ENCODE measurements at regions not wholly inside any gene's neighbourhood (a gene's known extent, or its start where the extent isn't known, plus 50 kb on each side); places are given as distances from the start of the nearest gene placed in this dataset.
"Not testable (repeated sequence)": the region's sequence is repeated elsewhere in the genome, so short reads cannot be mapped to it uniquely, and the experiment has no call there.

GRCh38 chr1:29758781-29759499 is 522.6 kb downstream of the PTPRU start:
- Histone ChIP-seq H3K4me3 (ENCODE audit: low read length) (no peak overlapping the region), H3K27me3 (ENCODE audit: control insufficient read depth, insufficient read depth, low read length) (no peaks in the 10 kb centered on the region), H3K9me3 (replicated peaks; ENCODE audit: control insufficient read depth, low read depth, low read length) (no peaks in the 10 kb centered on the region), H3K36me3 (ENCODE audit: control insufficient read depth, insufficient read depth, low read length) (no peaks in the 10 kb centered on the region), H3K4me1 (ENCODE audit: control insufficient read depth, insufficient read depth, low read length) (no peaks in the 10 kb centered on the region), H3K27ac (ENCODE audit: low read length) (no peak overlapping the region)
- 24% methylated on average over 4 of the region's 5 CpGs for WGBS (ENCODE audit: insufficient coverage)
- no peak for DNase-seq

GRCh38 chr1:29757866-29758780 is 521.8 kb downstream of the PTPRU start:
- no peak for DNase-seq
- peaks cover 1% of the 10 kb centered on the region for H3K27me3 ChIP-seq (ENCODE audit: control insufficient read depth, insufficient read depth, low read length)
- H3K27ac ChIP-seq (ENCODE audit: low read length) = no peak overlapping the region
- no peaks in the 10 kb centered on the region for H3K4me1 ChIP-seq (ENCODE audit: control insufficient read depth, insufficient read depth, low read length)
- H3K9me3 ChIP-seq (replicated peaks; ENCODE audit: control insufficient read depth, low read depth, low read length) = no peaks in the 10 kb centered on the region
- WGBS (ENCODE audit: insufficient coverage) = 49% methylated on average over 5 of the region's 8 CpGs
- no peaks in the 10 kb centered on the region for H3K36me3 ChIP-seq (ENCODE audit: control insufficient read depth, insufficient read depth, low read length)
- no peak overlapping the region for H3K4me3 ChIP-seq (ENCODE audit: low read length)

GRCh38 chr1:29756901-29757725 is 520.8 kb downstream of the PTPRU start:
- no peaks in the 10 kb centered on the region for H3K36me3 ChIP-seq (ENCODE audit: control insufficient read depth, insufficient read depth, low read length)
- no peak for DNase-seq
- 28% methylated on average over 2 of the region's 11 CpGs for WGBS (ENCODE audit: insufficient coverage)
- H3K4me3 ChIP-seq (ENCODE audit: low read length) = no peak overlapping the region
- H3K27ac ChIP-seq (ENCODE audit: low read length) = no peak overlapping the region
- H3K4me1 ChIP-seq (ENCODE audit: control insufficient read depth, insufficient read depth, low read length) = no peaks in the 10 kb centered on the region
- peaks cover 2% of the 10 kb centered on the region for H3K27me3 ChIP-seq (ENCODE audit: control insufficient read depth, insufficient read depth, low read length)
- no peaks in the 10 kb centered on the region for H3K9me3 ChIP-seq (replicated peaks; ENCODE audit: control insufficient read depth, low read depth, low read length)

GRCh38 chr1:29756498-29756897 is 520.2 kb downstream of the PTPRU start:
- H3K27ac ChIP-seq (ENCODE audit: low read length) = no peak overlapping the region
- WGBS (ENCODE audit: insufficient coverage) = 69% methylated on average over 4 of the region's 5 CpGs
- no peaks in the 10 kb centered on the region for H3K4me1 ChIP-seq (ENCODE audit: control insufficient read depth, insufficient read depth, low read length)
- H3K36me3 ChIP-seq (ENCODE audit: control insufficient read depth, insufficient read depth, low read length) = no peaks in the 10 kb centered on the region
- DNase-seq = no peak
- no peaks in the 10 kb centered on the region for H3K9me3 ChIP-seq (replicated peaks; ENCODE audit: control insufficient read depth, low read depth, low read length)
- H3K4me3 ChIP-seq (ENCODE audit: low read length) = no peak overlapping the region
- H3K27me3 ChIP-seq (ENCODE audit: control insufficient read depth, insufficient read depth, low read length) = peaks cover 2% of the 10 kb centered on the region

- Histone ChIP-seq H3K36me3 (ENCODE audit: control insufficient read depth, insufficient read depth, low read length) (no peaks in the 10 kb centered on the region), H3K4me1 (ENCODE audit: control insufficient read depth, insufficient read depth, low read length) (no peaks in the 10 kb centered on the region), H3K4me3 (ENCODE audit: low read length) (no peak overlapping the region), H3K27me3 (ENCODE audit: control insufficient read depth, insufficient read depth, low read length) (peaks cover 2% of the 10 kb centered on the region), H3K27ac (ENCODE audit: low read length) (no peak overlapping the region), H3K9me3 (replicated peaks; ENCODE audit: control insufficient read depth, low read depth, low read length) (no peaks in the 10 kb centered on the region)
- 38% methylated on average over 1 of the region's 5 CpGs for WGBS (ENCODE audit: insufficient coverage)
- no peak for DNase-seq
Observed at GRCh38 chr1:29756085-29756484, 519.8 kb downstream of the PTPRU start.

- DNase-seq; H3K36me3 ChIP-seq (ENCODE audit: control insufficient read depth, insufficient read depth, low read length); H3K27me3 ChIP-seq (ENCODE audit: control insufficient read depth, insufficient read depth, low read length); H3K4me3 ChIP-seq (ENCODE audit: low read length); H3K27ac ChIP-seq (ENCODE audit: low read length); H3K9me3 ChIP-seq (replicated peaks; ENCODE audit: control insufficient read depth, low read depth, low read length); H3K4me1 ChIP-seq (ENCODE audit: control insufficient read depth, insufficient read depth, low read length): not testable (repeated sequence)
- WGBS (ENCODE audit: insufficient coverage) = 67% methylated on average over 3 of the region's 6 CpGs
Observed at GRCh38 chr1:29755412-29756015, 519.2 kb downstream of the PTPRU start.

- Histone ChIP-seq H3K27me3 (ENCODE audit: control insufficient read depth, insufficient read depth, low read length) (peaks cover 2% of the 10 kb centered on the region), H3K27ac (ENCODE audit: low read length) (no peak overlapping the region), H3K4me3 (ENCODE audit: low read length) (no peak overlapping the region), H3K36me3 (ENCODE audit: control insufficient read depth, insufficient read depth, low read length) (no peaks in the 10 kb centered on the region), H3K9me3 (replicated peaks; ENCODE audit: control insufficient read depth, low read depth, low read length) (no peaks in the 10 kb centered on the region), H3K4me1 (ENCODE audit: control insufficient read depth, insufficient read depth, low read length) (no peaks in the 10 kb centered on the region)
- 78% methylated on average over 4 of the region's 14 CpGs for WGBS (ENCODE audit: insufficient coverage)
- DNase-seq = no peak
Observed at GRCh38 chr1:29754573-29755375, 518.5 kb downstream of the PTPRU start.

GRCh38 chr1:29753771-29754572 is 517.6 kb downstream of the PTPRU start:
- no peaks in the 10 kb centered on the region for H3K9me3 ChIP-seq (replicated peaks; ENCODE audit: control insufficient read depth, low read depth, low read length)
- WGBS (ENCODE audit: insufficient coverage) = 49% methylated on average over 3 of the region's 3 CpGs
- H3K4me1 ChIP-seq (ENCODE audit: control insufficient read depth, insufficient read depth, low read length) = no peaks in the 10 kb centered on the region
- H3K27ac ChIP-seq (ENCODE audit: low read length) = no peak overlapping the region
- peaks cover 2% of the 10 kb centered on the region for H3K27me3 ChIP-seq (ENCODE audit: control insufficient read depth, insufficient read depth, low read length)
- no peaks in the 10 kb centered on the region for H3K36me3 ChIP-seq (ENCODE audit: control insufficient read depth, insufficient read depth, low read length)
- DNase-seq = no peak
- no peak overlapping the region for H3K4me3 ChIP-seq (ENCODE audit: low read length)

- H3K4me1 ChIP-seq (ENCODE audit: control insufficient read depth, insufficient read depth, low read length) = no peaks in the 10 kb centered on the region
- H3K4me3 ChIP-seq (ENCODE audit: low read length) = no peak overlapping the region
- no CpG with 5 or more reads among the region's 1 CpG for WGBS (ENCODE audit: insufficient coverage)
- DNase-seq = no peak
- peaks cover 2% of the 10 kb centered on the region for H3K27me3 ChIP-seq (ENCODE audit: control insufficient read depth, insufficient read depth, low read length)
- H3K27ac ChIP-seq (ENCODE audit: low read length) = no peak overlapping the region
- no peaks in the 10 kb centered on the region for H3K36me3 ChIP-seq (ENCODE audit: control insufficient read depth, insufficient read depth, low read length)
- H3K9me3 ChIP-seq (replicated peaks; ENCODE audit: control insufficient read depth, low read depth, low read length) = no peaks in the 10 kb centered on the region
Observed at GRCh38 chr1:29753244-29753643, 516.9 kb downstream of the PTPRU start.
